Myocyte (in vitro differentiated cells): ENCODE measurements at regions not wholly inside any gene's neighbourhood (a gene's known extent, or its start where the extent isn't known, plus 50 kb on each side); places are given as distances from the start of the nearest gene placed in this dataset.
A peak's percentile ranks its signal among the peaks of the same experiment; 100 is the strongest.

ENCODE experiments used
- DNase-seq: peaks from one replicate; pipeline ENCODE4 v3.0.0-alpha.2; 2012; ENCODE audit warnings: low read depth

- DNase-seq = no peak
Measured at GRCh38 chr2:71892896-71893295, 254.8 kb downstream of the CYP26B1 start.

- DNase-seq = no peak
Measured at GRCh38 chr2:71892423-71892730, 255.3 kb downstream of the CYP26B1 start.

DNA sequence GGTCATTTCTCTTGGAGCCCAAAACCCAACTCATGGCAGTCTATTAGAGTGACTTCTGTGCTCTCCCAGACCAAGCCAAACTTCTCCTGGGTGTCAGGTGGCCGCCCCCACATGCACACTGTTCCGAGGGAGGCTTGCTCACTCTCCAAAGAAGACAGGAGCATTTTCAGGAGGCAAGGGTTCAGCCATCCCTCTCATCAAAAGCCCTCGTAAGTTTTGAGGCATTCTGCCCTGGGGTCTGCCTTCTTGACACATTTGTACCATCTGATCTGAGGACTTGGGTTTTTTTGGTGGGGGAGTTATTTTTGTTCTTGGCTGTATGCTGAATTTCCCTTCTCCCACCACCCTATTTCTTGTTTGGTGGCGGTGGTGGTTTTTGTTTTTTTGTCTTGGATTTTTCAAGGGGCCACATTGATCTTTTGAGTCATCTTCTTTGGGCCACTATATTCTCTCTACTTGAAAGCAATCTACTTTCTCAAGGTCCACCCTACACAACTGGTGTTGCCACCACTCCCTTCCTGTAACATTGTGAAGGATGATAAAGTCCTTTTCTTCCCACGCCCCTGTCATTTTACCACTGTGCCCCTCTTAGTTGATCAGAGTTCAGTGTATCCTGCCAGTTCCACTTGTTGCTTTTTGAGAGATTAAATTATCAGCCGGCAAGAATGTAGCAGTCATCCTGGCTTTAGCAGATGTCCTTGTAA is 255.8 kb downstream of the CYP26B1 start:
- DNase-seq = no peak

DNA sequence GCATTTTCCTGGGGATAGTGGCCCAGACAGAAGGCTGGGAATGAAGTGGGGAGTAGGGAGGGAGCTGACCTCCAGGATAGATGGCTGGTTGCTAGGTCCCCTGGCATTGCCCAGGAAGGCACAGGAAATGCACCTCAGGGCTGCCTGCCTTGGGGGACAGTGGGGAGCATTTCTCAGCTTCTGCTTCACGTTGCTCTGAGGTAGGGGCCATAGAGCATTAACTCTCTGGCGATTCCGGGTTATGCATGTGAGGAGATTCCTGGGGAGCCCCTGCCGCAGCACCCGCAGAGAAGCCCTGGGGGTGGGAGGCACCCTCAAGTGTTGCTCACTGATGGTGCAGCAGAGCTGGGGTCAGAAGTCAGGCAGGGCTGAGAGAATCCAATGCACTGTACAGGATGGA is 256.5 kb downstream of the CYP26B1 start:
- no peak for DNase-seq

DNA sequence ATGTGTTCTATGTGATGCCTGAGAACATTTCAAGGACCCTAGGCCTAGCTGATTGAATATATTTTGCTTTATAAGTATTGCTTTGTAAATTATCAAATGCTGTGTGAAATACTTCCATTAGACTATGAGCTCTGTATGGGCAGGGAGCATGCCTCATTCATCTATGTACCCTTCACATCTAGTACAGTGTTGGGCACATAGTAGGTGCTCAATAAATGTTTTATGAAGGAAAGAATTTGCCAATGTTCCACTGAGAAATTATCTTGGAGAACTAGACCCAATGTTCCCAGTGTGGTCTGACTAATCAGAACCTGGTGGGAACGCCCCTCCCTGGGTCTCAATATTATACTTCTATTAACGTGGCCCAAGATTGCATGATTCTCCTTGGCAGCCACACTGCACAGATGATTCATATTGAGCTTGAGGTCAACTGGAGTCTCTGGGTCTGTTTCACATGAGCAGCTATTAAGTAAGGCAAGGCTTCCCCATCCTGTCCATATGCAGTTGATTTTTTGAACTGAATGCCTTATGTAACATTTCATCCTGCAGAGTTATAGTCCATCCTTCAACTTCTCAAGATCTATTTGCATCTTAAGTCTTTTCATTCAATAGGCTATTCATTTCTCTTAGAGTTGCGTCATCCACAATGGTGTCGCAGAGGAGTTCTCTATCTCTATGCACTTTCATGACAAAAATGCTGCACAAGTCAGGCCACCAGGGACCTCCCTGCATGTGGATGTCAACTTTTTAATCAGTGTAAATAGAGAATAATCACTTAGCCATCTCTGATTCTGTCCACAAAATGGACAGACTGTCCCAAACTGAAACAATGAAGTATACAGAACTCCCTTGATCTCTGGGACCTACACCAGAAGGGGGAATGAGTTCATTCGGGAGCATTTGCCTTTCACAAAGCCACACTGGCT is 257.6 kb downstream of the CYP26B1 start:
- DNase-seq = peak; percentile 62

GRCh38 chr2:71888751-71889445 is 258.8 kb downstream of the CYP26B1 start:
- no peak for DNase-seq

DNA sequence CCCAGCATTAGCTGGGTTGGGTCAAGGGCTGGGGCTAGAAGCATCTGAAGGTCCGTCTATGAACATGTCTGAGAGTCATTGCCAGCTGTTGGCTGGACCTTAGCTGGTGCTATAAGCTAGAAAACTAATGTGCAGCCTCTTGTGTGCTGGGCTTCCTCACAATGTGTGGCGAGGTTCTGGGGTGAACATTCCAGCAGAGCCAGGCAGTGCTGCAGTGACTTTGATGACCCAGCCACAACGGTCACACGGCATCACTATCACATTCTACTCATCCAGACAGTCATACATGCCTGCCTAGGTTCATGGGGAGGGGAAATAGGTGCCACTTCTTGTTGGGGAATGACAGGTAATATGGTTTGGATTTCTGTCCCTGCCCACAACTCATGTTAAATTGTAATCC is 260.5 kb downstream of the CYP26B1 start:
- no peak for DNase-seq

DNA sequence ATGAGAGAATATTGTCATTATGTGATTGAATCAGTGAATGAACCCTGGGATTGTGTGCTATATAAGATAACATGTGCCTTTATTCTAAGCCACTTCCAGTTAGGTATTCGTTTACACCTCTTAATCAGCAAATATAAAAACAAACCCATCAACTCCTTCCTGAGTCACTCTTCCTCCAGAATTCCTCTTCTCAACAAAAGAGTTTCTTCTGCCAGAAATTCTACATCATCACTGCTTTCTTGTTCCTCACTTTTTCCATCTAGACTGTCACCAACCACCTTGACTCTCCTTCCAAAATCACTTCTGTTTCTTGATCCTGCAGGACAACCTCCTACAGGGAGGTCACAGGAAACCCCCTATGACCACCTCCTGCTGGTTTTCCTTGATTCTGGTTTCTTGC is 261.4 kb downstream of the CYP26B1 start:
- no peak for DNase-seq

- peak; percentile 64 for DNase-seq
Measured at GRCh38 chr2:71884303-71885042, 263.2 kb downstream of the CYP26B1 start.

- peak; percentile 96 for DNase-seq
Measured at GRCh38 chr2:71882949-71883472, 264.7 kb downstream of the CYP26B1 start.

- DNase-seq = no peak
Measured at GRCh38 chr2:71882236-71882946, 265.3 kb downstream of the CYP26B1 start.

DNA sequence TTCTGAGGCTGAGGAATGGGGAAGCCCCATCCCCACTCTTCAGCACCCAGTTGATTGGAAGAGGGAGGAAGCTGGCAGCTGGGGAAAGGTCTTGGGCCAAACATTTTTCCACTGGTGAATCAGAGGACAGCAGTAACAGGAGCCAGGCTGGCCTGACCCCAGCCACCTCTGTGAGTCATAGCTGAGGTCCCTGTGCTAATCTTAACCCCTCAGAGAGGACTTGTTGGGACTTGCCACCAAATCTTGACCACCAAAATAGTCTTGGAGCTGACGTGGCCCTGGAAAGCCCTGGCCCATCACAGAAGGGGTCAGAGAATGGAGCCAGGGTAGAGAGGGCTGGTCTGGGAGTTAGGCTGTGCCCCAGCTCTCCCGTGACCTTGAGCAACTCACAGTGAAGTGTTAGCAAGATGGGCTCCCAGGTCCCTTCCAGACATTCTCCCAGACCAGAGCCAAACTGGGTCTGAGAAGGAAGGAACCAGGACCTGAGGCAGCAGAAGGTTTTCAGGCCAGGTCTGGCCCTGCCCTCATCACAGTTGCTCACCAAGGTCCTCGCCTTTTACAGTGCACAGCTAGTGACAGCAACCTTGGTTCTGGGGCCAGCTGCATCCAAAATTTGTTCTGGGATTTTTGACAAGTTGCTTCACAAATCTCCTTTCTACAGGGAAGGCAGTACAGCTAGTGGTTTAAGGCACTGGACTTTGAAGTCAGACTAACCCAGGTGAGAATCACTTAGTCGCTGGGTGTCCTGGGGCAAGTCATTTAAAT is 266.6 kb downstream of the CYP26B1 start:
- DNase-seq = peak; percentile 97

GRCh38 chr2:71880287-71880686 is 267.4 kb downstream of the CYP26B1 start:
- DNase-seq = no peak

- peak; percentile 33 for DNase-seq
Measured at GRCh38 chr2:71879509-71880184, 268.0 kb downstream of the CYP26B1 start.

- DNase-seq = no peak
Measured at GRCh38 chr2:71878626-71879508, 268.8 kb downstream of the CYP26B1 start.

GRCh38 chr2:71877636-71878035 is 270.0 kb downstream of the CYP26B1 start:
- DNase-seq = no peak

DNA sequence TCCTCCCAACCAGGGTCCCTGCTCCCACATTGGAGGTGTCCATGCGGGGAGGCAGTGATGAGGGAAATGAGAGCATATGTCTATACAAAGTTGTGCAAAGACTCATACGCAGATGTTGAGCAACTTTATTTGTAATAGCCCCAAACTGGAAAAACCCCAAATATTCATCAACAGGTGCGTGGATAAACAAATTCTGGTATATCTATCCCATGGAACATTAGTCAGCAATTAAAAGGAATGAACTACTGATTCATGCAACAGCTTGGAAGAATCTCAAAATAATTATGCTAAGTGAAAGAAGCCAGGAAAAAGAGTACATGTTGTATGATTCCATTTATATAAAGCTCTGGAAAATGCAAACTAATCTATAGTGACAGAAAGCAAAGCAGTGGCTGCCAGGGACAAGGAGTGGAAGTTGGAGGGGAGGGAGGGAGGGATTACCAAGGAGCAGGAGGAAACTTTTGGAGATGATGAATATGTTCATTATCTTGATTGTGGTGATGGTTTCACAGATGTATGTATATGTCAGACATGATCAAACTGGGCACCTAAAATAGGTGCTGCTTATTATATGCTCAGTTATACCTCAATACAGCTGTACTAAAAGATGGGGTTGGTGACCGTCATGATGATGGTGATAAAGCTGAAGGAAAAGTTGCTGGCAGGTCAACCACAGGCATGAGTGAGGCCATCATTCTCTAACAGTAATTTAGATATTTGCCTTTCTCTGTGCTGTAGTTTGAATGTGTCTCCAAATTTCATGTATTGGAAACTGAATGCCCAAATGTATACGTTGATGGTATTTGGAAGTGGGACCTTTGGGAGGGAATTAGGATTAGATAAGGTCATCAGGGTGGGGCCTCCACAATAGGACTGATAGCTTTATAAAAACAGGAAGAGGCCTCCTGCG is 270.9 kb downstream of the CYP26B1 start:
- DNase-seq = no peak
